GM19025 (cell line): ENCODE measurements at regions not wholly inside any gene's neighbourhood (a gene's known extent, or its start where the extent isn't known, plus 50 kb on each side); places are given as distances from the start of the nearest gene placed in this dataset.

Experiments
- ATAC-seq: cut with Tn5 transposase; IDR thresholded peaks from one replicate; pipeline ENCODE4 v1.9.1; 2021; ENCODE audit warnings: mild to moderate bottlenecking, low read depth, moderate library complexity; ENCODE audit not compliant: unreplicated experiment

DNA sequence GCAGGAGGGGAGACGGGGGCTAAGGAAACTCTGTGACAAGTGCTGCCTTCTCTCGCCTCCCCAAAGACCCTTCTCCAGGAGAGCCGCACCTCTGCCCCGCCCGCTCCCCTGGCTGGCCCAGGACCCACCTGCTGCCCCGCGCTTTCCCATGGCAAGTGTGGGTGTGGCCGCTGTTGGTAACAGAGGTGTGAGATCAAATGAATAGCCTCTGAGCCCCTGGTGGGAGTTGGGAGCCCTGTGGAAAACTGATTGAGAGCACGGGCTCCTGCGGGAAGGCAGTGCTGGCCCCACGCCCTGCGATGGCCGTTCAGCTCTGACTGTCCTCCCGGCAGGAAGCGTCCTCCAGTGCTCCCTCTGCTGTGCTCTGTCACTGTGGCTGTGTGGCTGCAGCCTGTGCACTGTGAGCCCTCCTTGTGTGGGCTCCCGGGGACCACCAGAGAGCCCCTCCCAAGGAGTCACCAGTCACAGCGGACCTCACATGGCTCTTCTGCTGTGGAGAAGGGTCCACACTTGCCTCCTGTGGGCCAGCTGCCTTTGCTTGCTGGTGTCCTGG, 1275.9 kb downstream of the BRD1 start:
- ATAC-seq: no peak

DNA sequence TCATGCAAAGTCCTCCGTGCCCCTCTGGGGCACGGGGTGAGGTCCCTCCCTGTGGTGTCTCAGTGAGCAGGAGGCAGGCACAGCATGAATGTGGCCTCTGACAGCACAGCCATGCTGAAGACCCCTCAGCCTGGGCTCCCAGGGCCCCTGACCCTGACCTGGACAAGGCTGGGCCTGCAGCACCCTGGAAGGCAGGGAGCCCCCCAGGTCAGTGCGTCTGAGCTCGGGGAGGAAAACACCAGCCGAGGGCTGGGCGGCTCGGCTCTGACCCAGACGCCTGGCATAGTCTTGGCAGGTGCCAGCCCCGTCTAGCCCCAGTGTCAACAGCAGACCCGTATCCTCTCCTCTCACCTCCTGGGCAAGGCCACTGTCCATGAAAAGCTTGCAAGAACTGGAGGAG, 1276.6 kb downstream of the BRD1 start:
- ATAC-seq: no peak

DNA sequence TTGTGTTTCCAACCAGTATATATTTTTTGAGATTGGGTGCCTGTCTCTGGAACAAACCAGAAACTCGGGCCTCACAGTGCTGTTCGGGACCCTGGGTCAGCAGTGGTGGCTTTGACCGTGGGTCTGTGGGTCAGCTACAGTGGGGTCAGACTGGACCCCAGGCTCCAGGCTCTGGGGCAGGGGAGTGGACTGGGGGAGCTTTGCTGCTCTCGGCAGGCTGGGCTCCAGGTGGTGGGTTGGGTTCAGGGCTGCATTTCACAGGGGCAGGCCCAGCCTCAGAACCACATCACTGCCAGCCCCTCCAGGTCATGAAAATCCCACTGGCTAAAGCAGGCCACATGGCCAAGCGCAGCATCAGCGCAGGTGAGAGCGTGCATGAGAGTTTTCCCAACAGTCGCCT, 1279.3 kb downstream of the BRD1 start:
- no peak for ATAC-seq

DNA sequence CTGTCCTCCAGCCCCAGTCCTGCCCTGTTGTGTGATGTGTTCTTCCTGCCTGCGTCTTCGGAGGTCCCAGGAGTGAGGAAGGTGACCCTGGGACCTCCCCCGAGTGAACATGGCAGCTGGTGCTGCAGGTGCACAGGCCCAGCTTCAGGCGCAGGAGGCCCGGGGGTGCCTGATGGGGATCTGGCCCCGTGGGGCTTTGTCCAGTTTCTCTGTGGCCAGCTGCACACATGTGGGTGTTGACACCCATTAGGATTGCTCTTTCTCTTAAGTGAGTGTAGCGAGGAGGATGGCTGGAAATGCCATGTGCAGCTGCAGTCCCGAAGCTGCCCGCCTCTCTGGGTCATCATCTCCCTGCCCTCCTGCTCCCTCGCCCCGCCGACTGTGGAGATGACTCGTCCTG, 1279.7 kb downstream of the BRD1 start:
- no peak for ATAC-seq

DNA sequence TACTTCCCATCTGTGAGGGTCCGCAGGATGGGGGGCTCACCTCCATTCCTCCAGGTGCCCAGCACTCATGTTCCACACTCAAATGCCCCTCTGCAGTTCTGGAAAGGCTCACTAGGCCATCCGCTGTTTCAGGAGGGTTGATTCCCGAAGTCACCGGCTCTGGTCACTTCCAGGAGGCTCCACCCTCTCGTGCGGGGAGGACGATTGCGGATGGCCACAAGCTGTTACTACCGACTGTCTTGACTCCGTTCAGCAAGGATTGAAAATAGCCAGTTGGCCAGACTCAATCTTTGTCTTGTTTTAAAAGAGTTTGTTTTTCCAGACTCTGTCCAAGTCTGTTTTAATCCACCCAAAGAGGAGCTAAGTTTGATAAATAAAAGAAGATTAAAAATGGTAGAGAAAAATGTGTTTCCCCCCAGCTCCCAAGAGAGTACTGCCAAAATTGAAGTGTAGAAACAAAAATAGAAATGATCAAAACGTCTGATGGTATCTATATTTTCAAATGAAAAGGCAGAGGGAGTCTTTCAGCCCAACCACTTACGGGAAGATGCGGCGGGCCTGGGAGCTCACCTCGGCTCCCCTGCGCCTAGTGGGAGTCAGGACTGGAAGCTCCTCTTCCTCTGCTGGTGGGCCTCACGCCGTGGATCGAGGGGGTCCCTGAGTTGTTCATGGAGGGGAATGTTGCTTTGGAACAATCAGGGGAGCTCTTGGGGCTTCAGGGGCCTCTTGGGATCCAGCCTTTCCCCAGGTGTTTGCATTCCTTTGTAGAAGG, 1280.8 kb downstream of the BRD1 start:
- ATAC-seq: no peak

DNA sequence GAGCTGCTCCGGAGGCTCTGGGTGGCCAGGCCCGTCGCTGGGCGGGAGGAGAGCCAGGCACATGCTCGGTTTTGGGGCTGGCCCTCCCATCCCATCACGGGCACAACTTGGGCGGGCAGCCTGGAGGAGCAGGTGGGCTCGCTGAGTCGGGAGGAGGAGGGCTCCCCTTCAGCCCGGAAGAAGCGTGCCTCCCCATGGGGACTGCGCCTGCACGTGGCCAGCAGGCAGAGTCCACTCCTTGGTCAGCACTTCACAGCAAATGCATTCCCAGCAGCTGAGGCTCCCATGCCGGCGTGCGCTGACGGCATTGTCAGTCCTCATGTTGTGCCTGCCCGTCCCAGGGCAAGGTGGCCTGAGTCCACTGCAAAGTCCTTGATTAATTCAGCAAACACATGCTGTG, 1281.7 kb downstream of the BRD1 start:
- ATAC-seq: no peak

DNA sequence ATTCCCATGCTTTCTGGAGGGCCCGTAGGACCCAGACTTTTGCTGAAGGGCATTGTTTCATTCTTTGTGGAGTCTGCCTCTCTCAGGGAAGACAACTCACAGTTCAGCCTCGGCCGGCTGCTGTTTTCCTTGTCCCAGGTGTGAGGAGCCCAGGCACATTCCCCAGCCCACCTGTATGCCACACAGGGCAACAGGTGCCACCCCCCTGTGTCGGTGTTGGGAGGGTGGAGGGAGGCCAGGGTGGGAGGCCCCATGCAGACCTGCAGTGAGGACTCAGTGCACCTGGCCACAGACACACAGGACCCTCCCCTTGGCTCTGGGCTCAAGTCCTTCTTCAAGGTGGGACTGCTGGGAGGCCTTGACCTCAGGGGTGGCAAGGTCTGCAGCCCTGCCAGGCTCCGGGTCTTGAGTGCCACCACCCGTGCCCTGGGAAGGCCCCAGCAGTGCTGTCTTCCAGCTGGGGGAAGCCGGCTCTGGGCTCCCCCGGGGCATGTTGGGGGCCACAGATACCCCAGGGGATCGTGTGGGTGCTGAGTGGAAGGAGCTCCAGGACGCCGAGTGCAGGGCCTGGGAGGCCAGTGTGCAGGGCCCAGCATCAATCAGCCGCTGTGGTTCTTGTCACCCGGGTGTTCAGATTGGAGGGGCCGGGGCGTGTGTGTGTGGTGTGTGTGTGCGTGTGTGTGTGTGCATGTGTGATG, 1286.1 kb downstream of the BRD1 start:
- ATAC-seq: no peak

DNA sequence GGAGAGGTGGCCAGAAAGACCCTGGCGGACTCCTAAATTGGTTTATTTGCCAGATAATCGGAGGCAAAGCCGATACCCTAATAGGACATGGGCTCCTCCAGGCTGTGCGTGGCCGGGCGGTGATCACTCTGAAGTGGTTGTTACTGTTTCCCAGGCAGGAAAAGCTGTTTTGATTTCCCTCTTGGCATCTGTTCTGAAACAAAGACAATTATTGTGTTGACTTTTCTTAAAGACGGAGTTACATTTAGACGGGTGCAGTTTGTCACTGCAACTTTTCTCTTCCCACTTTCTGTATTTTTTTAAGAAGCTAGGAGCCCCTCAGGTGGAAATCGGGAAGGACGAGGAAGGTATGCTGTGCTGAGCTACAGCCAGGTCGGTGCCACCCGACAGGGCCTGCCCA, 1288.4 kb downstream of the BRD1 start:
- ATAC-seq: no peak

DNA sequence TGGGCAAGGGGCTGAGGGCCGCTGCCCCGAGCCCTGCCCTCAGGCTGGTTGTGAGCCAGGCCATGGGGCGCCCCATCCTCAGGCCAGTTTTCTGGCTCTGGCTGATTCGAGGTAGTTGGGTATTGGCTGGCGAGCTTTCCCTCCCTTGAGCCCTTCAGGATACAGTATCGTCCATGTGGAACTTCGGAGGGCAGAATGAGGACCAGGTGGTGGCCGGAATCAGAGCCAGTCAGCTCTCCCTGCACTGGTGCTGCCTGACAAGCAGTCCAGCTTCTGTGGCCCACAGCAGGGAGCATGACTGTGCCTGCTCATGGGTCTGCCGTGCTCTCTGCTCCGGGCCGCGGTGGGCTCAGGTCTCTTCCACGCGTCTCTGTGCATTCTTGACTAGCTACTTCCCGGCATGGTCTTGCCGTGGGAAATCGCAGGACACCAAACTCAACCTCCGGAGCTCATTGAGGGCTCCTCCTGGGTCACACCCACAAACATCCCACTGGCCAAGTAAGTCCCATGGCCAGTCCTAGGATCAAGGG, 1289.3 kb downstream of the BRD1 start:
- ATAC-seq: no peak

DNA sequence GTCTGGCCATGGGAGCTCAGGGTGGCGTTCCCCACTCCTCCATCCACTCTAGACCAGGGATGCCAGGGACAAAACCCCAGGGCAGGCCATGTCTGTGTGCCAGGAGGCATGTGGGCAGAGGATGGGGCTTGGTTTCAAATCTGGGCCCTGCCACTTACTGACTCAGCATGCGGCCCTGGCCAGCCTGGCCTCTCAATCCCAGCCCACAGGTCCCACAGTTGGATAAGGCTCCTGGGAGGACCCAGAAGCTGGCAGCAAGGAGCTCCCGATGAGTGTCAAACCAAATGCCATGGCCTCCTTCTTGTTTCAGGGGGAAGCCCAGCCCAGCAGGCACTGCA, 1290.4 kb downstream of the BRD1 start:
- ATAC-seq: no peak

DNA sequence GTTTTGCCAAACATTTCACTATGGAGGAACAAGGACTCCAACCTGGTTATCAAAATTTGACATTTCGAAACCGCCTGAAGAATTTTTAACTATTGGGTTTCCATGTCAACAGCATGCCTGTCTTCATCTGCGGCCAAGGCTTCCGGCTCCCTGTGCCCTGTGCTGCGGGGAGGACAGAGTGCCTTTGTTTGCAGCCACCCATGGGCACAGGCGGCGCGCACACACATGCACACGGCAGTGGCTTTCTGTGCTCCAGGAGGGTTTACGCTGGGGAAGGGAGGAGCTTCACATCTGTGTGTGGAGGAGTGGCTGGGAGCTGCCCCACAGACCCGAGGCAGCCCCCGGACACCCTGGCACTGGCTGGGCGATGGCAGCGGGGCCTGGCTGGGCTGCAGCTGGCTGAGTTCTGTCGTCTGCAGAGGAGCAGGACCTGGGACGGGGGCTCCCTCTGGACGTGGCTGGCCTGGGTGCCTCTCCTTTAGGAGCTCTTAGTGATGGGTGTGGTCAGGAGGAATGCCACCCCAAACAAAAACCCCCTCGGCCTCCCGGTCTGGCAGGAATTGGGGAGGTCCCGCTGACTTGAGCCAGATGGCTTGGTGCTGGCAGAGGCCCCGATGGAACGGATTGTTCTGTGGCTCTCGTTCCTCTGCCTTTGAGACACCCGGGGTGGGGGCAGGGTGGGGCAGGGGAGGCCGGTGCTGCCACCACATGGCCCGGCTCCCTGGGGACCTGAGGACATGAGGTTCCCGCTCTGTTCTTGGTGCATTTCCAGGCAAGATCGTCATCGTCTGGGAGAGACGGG, 1290.9 kb downstream of the BRD1 start:
- no peak for ATAC-seq

DNA sequence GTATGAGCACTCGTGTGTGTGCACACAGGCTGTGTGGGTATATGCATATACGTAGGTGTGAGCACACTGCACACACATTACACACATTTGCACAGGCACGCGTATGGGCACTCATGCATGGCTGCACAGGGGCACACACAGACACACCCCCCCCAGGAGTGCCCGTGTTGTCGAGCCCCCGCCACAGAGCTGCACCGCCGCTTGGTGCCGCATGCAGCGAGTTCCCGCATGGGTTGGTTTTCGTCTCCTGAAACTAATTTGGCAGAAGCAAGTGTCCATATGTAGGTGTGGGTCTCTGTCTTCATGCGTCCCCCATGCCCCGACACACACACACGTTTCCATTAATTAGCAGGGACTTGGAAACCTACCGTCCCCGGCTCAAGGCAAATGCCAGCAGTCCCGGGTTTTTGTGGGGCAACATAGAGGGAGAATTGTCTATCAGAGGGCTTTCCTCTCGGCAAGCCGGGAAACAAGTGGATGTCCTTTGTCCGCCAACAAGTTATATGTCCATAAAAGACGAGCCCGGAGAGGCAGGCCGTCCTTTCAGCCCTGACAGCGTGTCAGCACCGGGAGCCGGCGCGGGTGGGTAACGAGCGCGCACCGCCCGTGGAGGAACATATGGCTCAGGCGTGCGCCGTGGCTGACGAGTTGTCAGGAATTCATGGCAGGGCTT, 1291.7 kb downstream of the BRD1 start:
- no peak for ATAC-seq

DNA sequence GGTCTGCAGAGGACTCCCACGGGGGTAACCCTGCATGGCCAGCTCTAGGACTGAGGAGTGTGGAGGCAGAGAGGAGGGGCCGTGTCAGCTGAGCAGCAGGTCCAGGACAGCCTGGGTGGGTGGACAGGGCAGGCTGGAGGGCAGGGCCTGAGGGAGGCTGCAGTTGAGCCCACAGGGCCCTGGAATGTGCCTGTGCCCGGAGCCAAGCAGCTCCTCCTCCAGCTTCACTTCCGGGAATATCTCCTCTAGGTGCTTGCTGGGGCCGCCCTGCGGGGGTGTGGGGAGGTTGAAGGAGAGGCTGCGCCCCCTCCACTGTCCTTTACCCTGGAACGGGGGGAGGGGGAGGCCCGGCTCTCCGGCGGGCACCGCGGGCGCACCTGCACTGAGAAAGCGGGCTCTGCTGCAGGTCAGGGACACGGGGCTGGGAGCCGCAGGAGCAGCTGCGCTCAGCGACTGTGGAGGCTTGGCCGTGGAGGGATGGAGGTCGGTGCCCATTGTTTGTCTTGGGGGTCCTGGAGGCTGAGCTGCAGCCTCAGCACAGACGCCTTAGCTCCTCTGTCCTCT, 1293.2 kb downstream of the BRD1 start:
- ATAC-seq: no peak

DNA sequence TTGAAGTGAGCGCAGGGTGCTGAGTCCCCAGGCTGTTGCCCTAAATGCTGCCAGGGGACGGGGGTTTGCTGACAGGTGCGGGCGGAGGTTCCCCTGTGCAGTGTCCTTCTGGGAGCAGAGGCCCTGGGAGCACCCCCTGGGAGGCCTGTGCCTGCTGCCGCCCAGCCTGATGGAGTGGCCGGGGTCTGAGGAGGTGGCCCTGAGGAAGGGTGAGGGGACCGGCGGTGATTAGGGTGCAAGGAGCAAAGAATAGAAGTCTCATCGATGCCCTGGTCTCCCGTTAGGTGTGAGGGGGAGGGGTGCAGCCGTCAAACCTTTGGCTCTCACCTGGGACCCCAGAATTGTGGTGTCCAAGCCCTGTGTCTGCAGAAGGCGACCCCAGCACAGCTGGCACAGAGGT, 1294.7 kb downstream of the BRD1 start:
- no peak for ATAC-seq

DNA sequence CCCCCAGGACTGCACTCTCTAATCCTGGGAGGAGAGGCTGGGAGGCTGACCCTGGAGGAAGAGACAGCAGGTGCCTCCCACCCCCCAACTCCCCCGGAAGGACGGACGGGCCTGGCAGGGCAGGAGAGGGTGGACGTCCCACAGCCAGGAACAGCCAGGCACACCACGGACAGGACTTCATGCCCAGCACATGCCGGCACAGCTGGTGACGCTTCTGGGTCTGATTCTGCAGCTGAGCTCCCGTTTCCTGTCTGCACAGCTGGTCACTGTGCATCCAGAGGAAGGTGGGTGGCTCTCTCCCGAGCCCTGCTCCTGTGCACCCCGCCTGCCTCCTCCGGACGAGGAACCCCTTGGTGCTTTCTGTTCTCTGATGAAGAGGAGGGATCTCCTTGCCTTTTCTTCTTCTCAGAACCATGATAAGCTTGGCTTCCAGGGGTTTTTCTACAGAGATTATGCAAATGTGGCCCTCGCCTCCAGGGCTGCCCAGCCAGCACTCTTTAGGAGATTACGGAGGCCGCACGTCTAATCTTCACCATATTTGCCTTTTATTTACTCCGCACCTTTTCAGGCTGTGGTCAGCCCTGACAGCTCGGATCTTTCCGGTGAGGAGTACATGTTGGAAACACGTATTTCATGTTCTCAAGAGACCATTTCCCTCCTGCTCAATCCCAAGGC, 1295.8 kb downstream of the BRD1 start:
- no peak for ATAC-seq

DNA sequence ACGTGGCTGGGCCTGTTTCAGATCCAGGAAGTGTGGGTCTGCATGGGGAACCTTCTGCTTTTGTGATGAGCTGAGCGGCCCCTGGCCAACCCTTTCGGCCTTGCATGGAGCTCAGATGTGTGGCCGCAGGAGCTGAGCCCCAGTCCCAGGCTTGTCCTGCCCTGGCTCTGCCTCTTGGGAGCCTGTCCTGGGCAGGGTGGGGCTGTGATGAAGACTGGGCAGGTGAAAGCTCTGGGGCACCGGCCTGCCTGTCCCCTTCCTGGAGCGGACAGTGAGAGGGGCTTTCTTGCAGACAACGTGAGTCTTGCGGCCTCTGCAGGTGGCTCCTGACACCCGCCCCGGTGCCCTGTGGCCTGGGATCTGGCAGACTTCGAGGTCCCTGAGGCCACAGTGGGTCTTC, 1296.6 kb downstream of the BRD1 start:
- ATAC-seq: no peak

DNA sequence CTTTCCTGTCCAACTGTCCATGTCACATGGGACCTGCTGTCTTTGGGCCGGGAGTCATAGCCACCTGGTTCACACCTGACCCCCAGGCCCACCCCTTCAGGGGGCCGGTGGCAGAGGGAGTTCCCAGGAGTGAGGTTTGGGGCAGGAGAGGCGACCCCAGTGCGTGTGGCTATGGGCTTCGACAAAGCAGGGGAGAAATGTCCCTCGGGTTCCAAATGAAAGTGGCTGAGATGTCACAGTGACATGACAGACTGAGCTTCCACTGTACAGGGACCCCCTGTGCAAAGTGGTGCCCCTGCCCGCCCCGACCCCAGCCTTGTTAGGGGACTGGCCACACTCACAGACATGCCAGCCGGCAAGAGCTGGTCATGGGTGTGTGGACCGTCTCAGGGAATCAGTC, 1297.0 kb downstream of the BRD1 start:
- ATAC-seq: no peak

DNA sequence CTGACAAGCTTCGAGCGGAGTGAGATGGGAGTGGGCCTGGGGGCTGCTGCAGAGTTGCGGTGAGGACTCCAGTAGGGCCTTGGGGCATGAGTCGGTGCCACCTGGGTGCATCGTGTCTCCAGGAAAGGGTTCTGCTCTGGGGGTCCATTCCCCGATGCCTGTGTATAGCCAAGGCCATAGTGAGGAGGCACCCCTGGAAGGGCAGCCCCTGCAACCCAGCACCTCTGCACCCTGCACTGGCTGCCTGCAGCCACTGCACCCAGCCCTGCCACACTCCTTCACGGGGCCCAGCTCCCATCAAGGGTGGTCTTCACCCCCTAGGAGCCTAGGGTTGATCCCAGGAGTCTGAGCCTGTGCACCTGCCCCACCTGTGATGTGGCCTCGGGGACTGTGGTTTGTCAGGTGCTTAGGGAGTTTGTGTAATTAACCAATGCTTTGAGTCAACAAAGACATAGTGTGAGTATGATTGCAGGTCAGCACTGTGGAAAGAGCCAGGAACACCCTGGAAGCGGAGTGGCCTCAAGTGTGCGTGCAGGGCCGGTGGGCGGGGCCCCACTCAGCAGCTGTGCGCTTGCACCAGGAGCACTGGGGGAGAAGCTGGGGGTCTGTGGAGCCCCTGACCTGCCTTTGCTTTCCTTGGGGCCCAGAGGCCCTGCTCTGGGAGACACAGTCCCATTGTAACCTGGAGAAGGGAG, 1299.3 kb downstream of the BRD1 start:
- ATAC-seq: no peak

DNA sequence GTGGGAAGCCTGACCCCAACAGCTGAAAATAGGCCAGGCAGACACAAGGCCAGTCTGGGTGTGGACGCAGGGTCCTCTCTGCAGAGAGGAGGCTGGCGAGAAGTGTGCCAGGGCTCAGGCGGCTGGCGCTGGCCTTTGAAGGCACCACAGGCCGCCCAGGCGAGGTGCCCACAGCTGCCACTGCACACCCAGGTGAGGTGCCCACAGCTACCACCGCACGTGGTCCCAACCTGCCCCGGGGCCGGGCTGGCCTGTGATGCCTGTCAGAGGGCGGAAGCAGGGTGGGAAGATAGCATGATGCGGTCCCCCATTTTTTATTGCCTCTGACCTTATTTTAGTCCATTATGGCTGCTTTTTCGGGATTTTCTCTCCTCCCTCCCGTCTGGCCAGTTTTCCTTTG, 1303.9 kb downstream of the BRD1 start:
- no peak for ATAC-seq
